ENCODE measurements at regions not wholly inside any gene's neighbourhood (a gene's known extent, or its start where the extent isn't known, plus 50 kb on each side); places are given as distances from the start of the nearest gene placed in this dataset.

DNA sequence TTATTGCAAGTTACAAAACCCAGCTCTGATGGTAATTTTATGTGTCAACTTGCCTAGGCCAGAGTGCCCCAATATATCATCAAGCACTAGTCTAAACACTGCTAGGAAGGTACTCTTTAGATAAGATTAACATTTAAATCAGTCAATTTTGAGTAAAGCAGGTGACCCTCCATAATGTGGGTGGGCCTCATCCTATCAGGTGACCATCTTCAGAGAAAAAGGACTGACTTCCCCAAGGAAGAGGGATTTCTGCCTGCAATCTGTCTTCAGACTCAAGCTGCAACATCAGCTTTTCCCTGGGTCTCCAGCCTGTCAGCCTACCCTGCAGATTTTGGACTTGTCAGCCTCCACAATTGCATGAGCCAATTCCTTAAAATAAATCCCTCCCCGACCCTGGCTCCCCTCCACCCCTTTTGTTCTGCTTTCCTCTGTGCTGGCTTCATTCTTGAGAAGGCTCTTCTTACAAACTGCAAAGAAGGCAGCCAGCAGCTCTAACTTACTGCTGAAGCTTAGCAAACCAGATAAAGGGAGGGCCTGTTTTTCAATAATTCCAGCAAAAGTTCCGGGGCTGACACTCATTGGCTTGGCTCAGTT lies 56.4 kb upstream of the RUNX3 start:
- no peak for TF ChIP-seq POLR2A (IDR thresholded peaks at IDR 0.05; ENCODE audit: low read length)
- TF ChIP-seq GATA1 (IDR thresholded peaks at IDR 0.05; ENCODE audit: low read depth, low read length): no peak
- DNase-seq: no peak

DNA sequence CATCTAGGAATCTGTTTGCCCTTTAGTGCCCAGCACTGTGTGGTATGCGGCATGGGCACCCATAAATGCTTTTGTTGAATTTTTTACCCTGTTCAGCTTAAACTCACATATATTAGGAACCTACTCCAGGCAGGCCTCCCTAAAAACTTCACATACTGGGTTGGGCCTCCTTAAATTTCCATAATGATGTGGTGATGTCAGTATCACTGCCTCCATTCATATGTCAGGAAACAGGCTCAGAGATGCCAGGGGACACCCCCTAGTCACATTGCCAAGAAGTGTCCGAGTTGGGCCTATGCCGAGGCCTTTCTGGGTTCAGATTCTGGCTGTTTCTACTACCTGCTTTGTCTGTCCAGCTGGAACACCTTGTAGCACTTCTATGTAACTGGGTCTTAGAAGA lies 55.7 kb upstream of the RUNX3 start:
- TF ChIP-seq POLR2A (IDR thresholded peaks at IDR 0.05; ENCODE audit: low read length) (no peak), GATA1 (IDR thresholded peaks at IDR 0.05; ENCODE audit: low read depth, low read length) (no peak)
- DNase-seq: no peak

DNA sequence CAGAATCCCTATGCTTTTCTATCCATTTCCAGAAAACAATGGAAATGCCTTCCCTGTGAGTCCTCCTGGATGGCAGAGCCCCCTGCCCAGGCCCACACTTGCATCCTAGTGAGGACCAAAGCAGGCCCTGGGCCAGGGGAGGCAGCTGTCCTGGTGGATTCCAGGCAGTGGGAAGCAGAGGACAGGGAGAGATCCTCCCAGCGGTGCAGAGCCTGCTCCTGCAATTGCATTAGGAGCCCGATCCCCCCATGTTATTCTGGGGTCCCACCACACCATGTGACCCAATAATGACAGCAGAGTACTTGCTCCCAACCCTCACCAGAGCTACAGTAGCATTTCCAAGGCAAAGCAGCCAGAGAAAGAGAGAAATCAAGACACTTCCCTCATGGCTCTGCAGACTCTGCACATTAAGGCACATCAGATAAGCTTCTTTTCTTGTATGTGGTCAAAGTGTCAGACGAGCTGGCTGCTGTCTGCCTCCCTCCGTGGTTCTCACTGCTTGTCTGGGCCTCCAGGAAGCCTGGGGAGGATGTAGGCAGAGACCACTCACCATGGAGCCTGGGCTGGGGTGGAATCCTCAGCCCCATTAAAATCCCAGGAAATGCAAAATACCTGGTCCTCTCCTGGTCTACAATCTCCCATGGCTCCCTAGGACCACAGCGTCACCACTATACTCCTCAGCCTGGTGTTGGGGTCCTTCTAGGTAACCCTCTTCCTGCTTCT lies 54.9 kb upstream of the RUNX3 start:
- TF ChIP-seq POLR2A (IDR thresholded peaks at IDR 0.05; ENCODE audit: low read length): no peak
- TF ChIP-seq GATA1 (IDR thresholded peaks at IDR 0.05; ENCODE audit: low read depth, low read length): no peak
- no peak for DNase-seq

DNA sequence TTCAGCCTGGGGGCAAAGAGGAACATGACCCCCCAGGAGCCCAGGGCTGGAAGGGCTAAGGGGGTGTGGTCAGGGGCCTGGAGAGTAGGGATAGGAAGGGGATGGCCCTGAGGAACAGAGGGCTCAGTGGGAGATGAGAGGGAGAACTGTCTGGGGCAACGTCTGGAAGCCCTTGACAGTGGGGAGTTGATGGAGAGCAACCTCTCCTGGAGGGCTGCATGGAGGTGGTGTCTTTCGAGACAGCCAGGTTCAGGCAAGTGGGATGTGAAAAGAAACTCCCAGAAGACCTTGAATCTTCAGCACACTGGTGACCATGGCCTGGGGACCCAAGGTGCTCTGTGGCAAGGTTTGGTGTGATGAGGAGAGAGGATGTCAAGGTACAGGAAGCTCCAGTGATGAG lies 54.2 kb upstream of the RUNX3 start:
- DNase-seq: no peak
- TF ChIP-seq GATA1 (IDR thresholded peaks at IDR 0.05; ENCODE audit: low read depth, low read length) (no peak), POLR2A (IDR thresholded peaks at IDR 0.05; ENCODE audit: low read length) (no peak)

DNA sequence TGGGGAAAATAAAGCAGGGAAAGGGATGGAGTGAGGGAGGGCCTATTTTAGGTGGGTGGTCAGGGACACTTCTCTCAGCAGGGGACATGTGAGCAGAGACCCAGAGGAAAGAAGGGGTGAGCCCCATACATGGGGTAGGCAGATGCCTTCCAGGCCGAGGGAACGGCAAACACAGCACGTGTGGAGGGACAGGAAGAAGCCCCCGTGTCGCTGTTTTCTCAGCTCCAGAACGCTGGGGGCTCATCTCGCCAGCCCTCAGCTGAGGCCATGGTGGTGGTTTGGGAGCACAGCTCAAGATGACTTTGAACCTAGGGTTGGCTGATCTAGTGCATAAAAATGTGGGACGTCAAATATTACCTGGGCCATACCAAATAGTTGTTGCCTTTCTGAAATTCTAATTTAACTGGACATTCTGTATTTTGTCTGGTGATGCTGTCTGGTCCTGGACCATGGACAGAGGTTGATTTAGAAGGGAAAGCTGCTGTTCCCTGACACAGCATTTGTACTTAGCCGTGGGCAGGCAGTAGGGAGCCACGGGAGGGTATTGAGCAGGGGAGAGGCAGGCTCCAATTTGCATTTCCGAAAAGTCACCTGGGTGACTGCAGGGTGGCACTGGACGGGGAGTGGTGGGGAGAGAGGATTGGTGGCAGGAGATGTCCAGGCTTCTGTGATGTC lies 53.1 kb upstream of the RUNX3 start:
- DNase-seq: no peak
- no peak for TF ChIP-seq POLR2A (IDR thresholded peaks at IDR 0.05; ENCODE audit: low read length)
- TF ChIP-seq GATA1 (IDR thresholded peaks at IDR 0.05; ENCODE audit: low read depth, low read length): no peak

DNA sequence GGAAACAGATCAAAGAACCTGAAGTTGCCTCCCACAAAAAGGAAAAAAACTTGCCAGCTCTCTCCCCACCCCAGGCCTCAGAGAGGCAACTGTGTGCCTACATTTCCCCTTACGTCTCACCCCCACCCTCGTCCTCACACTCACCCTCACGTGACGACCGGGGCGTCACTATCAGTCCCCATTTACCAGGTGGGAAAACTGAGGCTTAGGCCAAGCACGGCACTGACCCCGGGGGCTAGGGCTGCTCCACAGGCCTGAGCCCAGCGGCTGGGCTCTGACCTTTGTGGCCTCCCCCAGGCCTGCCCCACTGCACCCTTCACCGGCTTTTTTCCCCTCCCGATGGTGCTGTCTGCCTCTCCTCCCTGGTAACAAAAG lies 51.5 kb upstream of the RUNX3 start:
- TF ChIP-seq POLR2A (IDR thresholded peaks at IDR 0.05; ENCODE audit: low read length) (no peak), GATA1 (IDR thresholded peaks at IDR 0.05; ENCODE audit: low read depth, low read length) (no peak)
- no peak for DNase-seq

DNA sequence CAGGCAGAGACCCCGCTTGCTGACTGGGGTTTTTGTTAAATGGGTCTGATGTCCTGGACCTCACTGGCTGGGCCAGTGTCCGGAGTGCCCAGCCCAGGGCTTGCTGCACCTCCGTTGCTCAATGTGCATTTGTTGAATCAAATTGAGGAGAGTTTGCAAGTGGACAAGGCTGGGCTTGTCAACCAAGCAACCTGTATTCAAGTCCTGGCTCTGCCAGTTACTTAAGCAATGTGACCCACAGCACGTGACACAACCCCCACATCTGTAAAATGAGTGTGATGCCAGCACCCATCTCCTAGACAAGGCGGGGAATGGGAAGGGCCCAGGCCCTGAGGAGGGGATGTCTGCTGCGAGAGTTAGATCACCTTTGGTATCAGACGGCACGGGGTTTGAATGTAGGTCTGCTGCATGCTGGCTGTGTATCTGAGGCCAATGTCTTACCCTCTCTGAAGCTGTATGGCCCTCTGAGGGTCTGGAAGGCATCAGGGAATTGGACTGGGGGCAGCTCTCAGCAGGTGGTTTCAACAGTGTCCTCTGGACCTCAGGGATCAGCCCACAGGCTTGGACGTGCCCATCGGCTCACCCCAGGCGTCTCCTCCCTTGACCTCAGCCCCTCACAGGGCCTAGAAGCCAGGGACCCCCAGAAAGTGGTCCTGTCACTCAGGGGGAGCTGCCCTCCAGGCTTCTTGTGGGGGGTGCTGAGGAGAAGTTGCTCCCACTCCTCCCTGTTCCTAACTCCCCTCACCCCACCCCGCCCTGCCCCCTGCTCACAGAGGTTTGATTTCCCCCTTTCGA lies 51.0 kb upstream of the RUNX3 start:
- TF ChIP-seq GATA1 (IDR thresholded peaks at IDR 0.05; ENCODE audit: low read depth, low read length) (no peak), POLR2A (IDR thresholded peaks at IDR 0.05; ENCODE audit: low read length) (no peak)

More for the DNA sequence above, 51.0 kb upstream of the RUNX3 start:
- no peak for DNase-seq
